Non-pigmented ciliary epithelial cell (primary cell): ENCODE measurements at regions not wholly inside any gene's neighbourhood (a gene's known extent, or its start where the extent isn't known, plus 50 kb on each side); places are given as distances from the start of the nearest gene placed in this dataset.

Experiments used
- DNase-seq: peaks from one replicate; pipeline ENCODE4 v3.0.0-alpha.2; 2010; ENCODE audit warnings: low read depth

GRCh38 chr3:147589016-147589415 lies 179.9 kb downstream of the ZIC1 start:
- no peak for DNase-seq

- no peak for DNase-seq
Measured at GRCh38 chr3:147604136-147604535, 195.0 kb downstream of the ZIC1 start.

GRCh38 chr3:147613725-147614124 lies 204.6 kb downstream of the ZIC1 start:
- DNase-seq, result no peak

GRCh38 chr3:147614210-147614609 lies 205.0 kb downstream of the ZIC1 start:
- DNase-seq, result no peak

GRCh38 chr3:147615035-147615434 lies 205.9 kb downstream of the ZIC1 start:
- DNase-seq, result no peak

GRCh38 chr3:147616998-147617619 lies 207.9 kb downstream of the ZIC1 start:
- no peak for DNase-seq

- no peak for DNase-seq
Measured at GRCh38 chr3:147618691-147619090, 209.5 kb downstream of the ZIC1 start.

- no peak for DNase-seq
Measured at GRCh38 chr3:147619921-147620560, 210.9 kb downstream of the ZIC1 start.

- peak; percentile 28 for DNase-seq
Measured at GRCh38 chr3:147620906-147621305, 211.7 kb downstream of the ZIC1 start.

GRCh38 chr3:147630921-147631415 lies 221.8 kb downstream of the ZIC1 start:
- DNase-seq, result no peak

GRCh38 chr3:147640781-147641180 lies 231.6 kb downstream of the ZIC1 start:
- DNase-seq, result no peak

- no peak for DNase-seq
Measured at GRCh38 chr3:147645761-147646160, 236.6 kb downstream of the ZIC1 start.

GRCh38 chr3:147649475-147649874 lies 240.3 kb downstream of the ZIC1 start:
- no peak for DNase-seq

- no peak for DNase-seq
Measured at GRCh38 chr3:147651107-147651778, 242.1 kb downstream of the ZIC1 start.

- DNase-seq, result no peak
Measured at GRCh38 chr3:147652651-147653366, 243.6 kb downstream of the ZIC1 start.

- DNase-seq, result no peak
Measured at GRCh38 chr3:147653367-147653923, 244.3 kb downstream of the ZIC1 start.

- peak; percentile 15 for DNase-seq
Measured at GRCh38 chr3:147654827-147655226, 245.7 kb downstream of the ZIC1 start.

GRCh38 chr3:147655236-147655635 lies 246.1 kb downstream of the ZIC1 start:
- DNase-seq, result peak; percentile 22

- peak; percentile 23 for DNase-seq
Measured at GRCh38 chr3:147656023-147656422, 246.9 kb downstream of the ZIC1 start.

GRCh38 chr3:147661916-147662315 lies 252.8 kb downstream of the ZIC1 start:
- DNase-seq, result no peak

GRCh38 chr3:147662705-147663104 lies 253.5 kb downstream of the ZIC1 start:
- no peak for DNase-seq

GRCh38 chr3:147669077-147669476 lies 259.9 kb downstream of the ZIC1 start:
- DNase-seq, result no peak
